HUES48 (cell line): ENCODE measurements at regions not wholly inside any gene's neighbourhood (a gene's known extent, or its start where the extent isn't known, plus 50 kb on each side); places are given as distances from the start of the nearest gene placed in this dataset.

Source experiments
- H3K27ac ChIP-seq: one replicate; pipeline ENCODE4 v1.7.0; 2013; ENCODE audit warnings: low read depth, low read length, inconsistent platforms
- H3K27me3 ChIP-seq: 2 replicates; pipeline ENCODE4 v1.6.1; 2013; ENCODE audit warnings: mild to moderate bottlenecking, low read length; ENCODE audit not compliant: control insufficient read depth, insufficient read depth
- H3K36me3 ChIP-seq: 2 replicates; pipeline ENCODE4 v1.6.1; 2013; ENCODE audit warnings: low read length; ENCODE audit not compliant: control insufficient read depth, insufficient read depth
- H3K4me1 ChIP-seq: 2 replicates; pipeline ENCODE4 v1.6.1; 2013; ENCODE audit warnings: mild to moderate bottlenecking, low read length; ENCODE audit not compliant: control insufficient read depth, insufficient read depth
- H3K4me3 ChIP-seq: 2 replicates; pipeline ENCODE4 v1.5.1; 2013; ENCODE audit warnings: mild to moderate bottlenecking, low read depth, low read length
- H3K9ac ChIP-seq: 2 replicates; pipeline ENCODE4 v1.6.1; 2013; ENCODE audit warnings: mild to moderate bottlenecking, low read depth, low read length, moderate library complexity
- H3K9me3 ChIP-seq: 2 replicates; pipeline ENCODE4 v1.6.1; 2013; ENCODE audit warnings: low read length; ENCODE audit not compliant: control insufficient read depth, insufficient read depth

GRCh38 chrX:43018031-43018430 is 240.1 kb upstream of the PPP1R2C start:
- H3K27me3 ChIP-seq = no peaks in the 10 kb centered on the region
- no peak overlapping the region for H3K9ac ChIP-seq
- no peak overlapping the region for H3K4me3 ChIP-seq
- H3K9me3 ChIP-seq = peaks cover 20% of the 10 kb centered on the region
- H3K27ac ChIP-seq = no peak overlapping the region
- peaks cover 4% of the 10 kb centered on the region; the same call in 1 of the 2 replicates for H3K4me1 ChIP-seq
- no peaks in the 10 kb centered on the region for H3K36me3 ChIP-seq

- H3K27me3 ChIP-seq = no peaks in the 10 kb centered on the region
- H3K9me3 ChIP-seq = peaks cover 27% of the 10 kb centered on the region
- H3K4me1 ChIP-seq = peaks cover 4% of the 10 kb centered on the region; the same call in 1 of the 2 replicates
- H3K27ac ChIP-seq = no peak overlapping the region
- no peak overlapping the region for H3K4me3 ChIP-seq
- no peaks in the 10 kb centered on the region for H3K36me3 ChIP-seq
- no peak overlapping the region for H3K9ac ChIP-seq
Measured at GRCh38 chrX:43019021-43019420, 241.1 kb upstream of the PPP1R2C start.

- Histone ChIP-seq H3K9me3 (peaks cover 71% of the 10 kb centered on the region), H3K36me3 (no peaks in the 10 kb centered on the region), H3K27ac (no peak overlapping the region), H3K4me3 (no peak overlapping the region), H3K27me3 (no peaks in the 10 kb centered on the region), H3K4me1 (no peaks in the 10 kb centered on the region), H3K9ac (no peak overlapping the region)
Measured at GRCh38 chrX:43025806-43026315, 247.9 kb upstream of the PPP1R2C start.

- Histone ChIP-seq H3K4me3 (no peak overlapping the region), H3K9me3 (no peaks in the 10 kb centered on the region), H3K4me1 (0 out of 2 replicates have a peak, but pooled peaks cover 4% of the 10 kb centered on the region), H3K27ac (no peak overlapping the region), H3K36me3 (no peaks in the 10 kb centered on the region), H3K9ac (no peak overlapping the region), H3K27me3 (no peaks in the 10 kb centered on the region; the same call in 1 of the 2 replicates)
Measured at GRCh38 chrX:43064096-43064495, 286.1 kb upstream of the PPP1R2C start.

- Histone ChIP-seq H3K27ac (no peak overlapping the region), H3K4me3 (no peak overlapping the region), H3K9ac (no peak overlapping the region), H3K4me1 (no peaks in the 10 kb centered on the region), H3K27me3 (no peaks in the 10 kb centered on the region; the same call in 1 of the 2 replicates), H3K36me3 (no peaks in the 10 kb centered on the region), H3K9me3 (no peaks in the 10 kb centered on the region)
Measured at GRCh38 chrX:43065978-43066377, 288.0 kb upstream of the PPP1R2C start.

- Histone ChIP-seq H3K9me3 (no peaks in the 10 kb centered on the region), H3K9ac (no peak overlapping the region), H3K27me3 (no peaks in the 10 kb centered on the region; the same call in 1 of the 2 replicates), H3K4me1 (no peaks in the 10 kb centered on the region), H3K36me3 (no peaks in the 10 kb centered on the region), H3K27ac (no peak overlapping the region), H3K4me3 (no peak overlapping the region)
Measured at GRCh38 chrX:43068639-43069038, 290.7 kb upstream of the PPP1R2C start.

- Histone ChIP-seq H3K9me3 (peaks cover 14% of the 10 kb centered on the region; the same call in 1 of the 2 replicates), H3K27me3 (no peaks in the 10 kb centered on the region), H3K36me3 (no peaks in the 10 kb centered on the region), H3K4me3 (no peak overlapping the region), H3K4me1 (no peaks in the 10 kb centered on the region), H3K27ac (no peak overlapping the region), H3K9ac (no peak overlapping the region)
Measured at GRCh38 chrX:43083016-43083415, 305.1 kb upstream of the PPP1R2C start.

- peaks cover 14% of the 10 kb centered on the region; the same call in 1 of the 2 replicates for H3K9me3 ChIP-seq
- H3K9ac ChIP-seq = no peak overlapping the region
- no peaks in the 10 kb centered on the region for H3K27me3 ChIP-seq
- no peak overlapping the region for H3K4me3 ChIP-seq
- H3K36me3 ChIP-seq = no peaks in the 10 kb centered on the region
- H3K4me1 ChIP-seq = no peaks in the 10 kb centered on the region
- no peak overlapping the region for H3K27ac ChIP-seq
Measured at GRCh38 chrX:43087830-43088229, 309.9 kb upstream of the PPP1R2C start.

- H3K4me3 ChIP-seq = no peak overlapping the region
- H3K36me3 ChIP-seq = no peaks in the 10 kb centered on the region
- no peaks in the 10 kb centered on the region for H3K4me1 ChIP-seq
- H3K9ac ChIP-seq = no peak overlapping the region
- H3K9me3 ChIP-seq = no peaks in the 10 kb centered on the region
- H3K27me3 ChIP-seq = no peaks in the 10 kb centered on the region
- no peak overlapping the region for H3K27ac ChIP-seq
Measured at GRCh38 chrX:43096830-43097229, 318.9 kb upstream of the PPP1R2C start.

GRCh38 chrX:43106009-43106408 is 328.0 kb upstream of the PPP1R2C start:
- H3K4me3 ChIP-seq = no peak overlapping the region
- H3K4me1 ChIP-seq = no peaks in the 10 kb centered on the region
- H3K27ac ChIP-seq = no peak overlapping the region
- no peaks in the 10 kb centered on the region for H3K9me3 ChIP-seq
- H3K27me3 ChIP-seq = peaks cover 4% of the 10 kb centered on the region; the same call in 1 of the 2 replicates
- no peak overlapping the region for H3K9ac ChIP-seq
- no peaks in the 10 kb centered on the region for H3K36me3 ChIP-seq

- Histone ChIP-seq H3K9me3 (no peaks in the 10 kb centered on the region), H3K27ac (no peak overlapping the region), H3K4me1 (no peaks in the 10 kb centered on the region), H3K36me3 (no peaks in the 10 kb centered on the region), H3K27me3 (peaks cover 4% of the 10 kb centered on the region; the same call in 1 of the 2 replicates), H3K9ac (no peak overlapping the region), H3K4me3 (no peak overlapping the region)
Measured at GRCh38 chrX:43108828-43109227, 330.9 kb upstream of the PPP1R2C start.
